SK-N-SH treated with all-trans-retinoic acid at 6 μM for 48 hours (cell line): ENCODE measurements at regions not wholly inside any gene's neighbourhood (a gene's known extent, or its start where the extent isn't known, plus 50 kb on each side); places are given as distances from the start of the nearest gene placed in this dataset.

Source experiments
- ATAC-seq: fragments of 200-7000 bp; cut with Tn5 transposase; 3 replicates; pipeline ENCODE4 v1.9.1; 2020; ENCODE audit warnings: mild to moderate bottlenecking, moderate library complexity
- BACH2 ChIP-seq: fragments of 250-450 bp; sonication (Bioruptor Pico); IDR thresholded peaks from 2 replicates; pipeline ENCODE4 v1.9.0; 2021; ENCODE audit warnings: mild to moderate bottlenecking, borderline replicate concordance
- CSDC2 ChIP-seq: fragments of 250-450 bp; sonication (Bioruptor Pico); IDR thresholded peaks from 2 replicates; pipeline ENCODE4 v1.5.0; 2020; ENCODE audit warnings: mild to moderate bottlenecking, moderate library complexity
- GLIS3 ChIP-seq: fragments of 250-450 bp; sonication (Bioruptor Pico); IDR thresholded peaks from 2 replicates; pipeline ENCODE4 v1.5.0; 2020; ENCODE audit warnings: mild to moderate bottlenecking, moderate library complexity
- ISL1 ChIP-seq: fragments of 250-450 bp; sonication (Bioruptor Pico); IDR thresholded peaks from 2 replicates; pipeline ENCODE4 v2.1.2; 2022; ENCODE audit warnings: mild to moderate bottlenecking, moderate library complexity
- OSR1 ChIP-seq: fragments of 250-450 bp; sonication (Bioruptor Pico); IDR thresholded peaks from 2 replicates; pipeline ENCODE4 v1.8.0; 2022; ENCODE audit warnings: moderate library complexity, mild to moderate bottlenecking, inconsistent platforms
- PATZ1 ChIP-seq: fragments of 250-450 bp; sonication (Bioruptor Pico); IDR thresholded peaks from 2 replicates; pipeline ENCODE4 v1.8.0; 2020; ENCODE audit warnings: mild to moderate bottlenecking, moderate library complexity, borderline replicate concordance
- POU6F1 ChIP-seq: fragments of 250-450 bp; sonication (Bioruptor Pico); IDR thresholded peaks from 2 replicates; pipeline ENCODE4 v1.8.0; 2021; ENCODE audit warnings: low read depth, mild to moderate bottlenecking, moderate library complexity, borderline replicate concordance
- RARB ChIP-seq: fragments of 250-450 bp; sonication (Bioruptor Pico); IDR thresholded peaks from 2 replicates; pipeline ENCODE4 v1.8.0; 2021; ENCODE audit warnings: mild to moderate bottlenecking, moderate library complexity
- SNAI2 ChIP-seq: fragments of 250-450 bp; sonication (Bioruptor Pico); IDR thresholded peaks from 2 replicates; pipeline ENCODE4 v1.5.0; 2020; ENCODE audit warnings: mild to moderate bottlenecking, moderate library complexity
- ZFP3 ChIP-seq: fragments of 250-450 bp; sonication (Bioruptor Pico); IDR thresholded peaks from 2 replicates; pipeline ENCODE4 v1.5.0; 2020; ENCODE audit warnings: mild to moderate bottlenecking, moderate library complexity
- ZNF565 ChIP-seq: fragments of 450-650 bp; formaldehyde crosslinking; conservative IDR thresholded peaks from 2 replicates; pipeline ENCODE4 v1.5.0; 2020; ENCODE audit warnings: low read depth, mild to moderate bottlenecking, moderate library complexity
- ZNF70 ChIP-seq: fragments of 450-650 bp; formaldehyde crosslinking; IDR thresholded peaks from 2 replicates; pipeline ENCODE4 v1.5.0; 2020; ENCODE audit warnings: mild to moderate bottlenecking, moderate library complexity
- TF ChIP-seq, protein P1 (sequence below): fragments of 250-450 bp; sonication (Bioruptor Pico); IDR thresholded peaks from 2 replicates; pipeline ENCODE4 v1.5.0; 2020; ENCODE audit warnings: mild to moderate bottlenecking, moderate library complexity

- TF ChIP-seq RARB (no peak), OSR1 (CRISPR knock-in tag) (no peak)
- ATAC-seq: no peak
These were observed 107.1 kb upstream of the TOP3B start for GRCh38 chr22:22089459-22090308.

- no peak for TF ChIP-seq GLIS3 (CRISPR knock-in tag)
- TF ChIP-seq OSR1 (CRISPR knock-in tag): no peak
- no peak for TF ChIP-seq SNAI2 (CRISPR knock-in tag)
- TF ChIP-seq, protein P1, sequence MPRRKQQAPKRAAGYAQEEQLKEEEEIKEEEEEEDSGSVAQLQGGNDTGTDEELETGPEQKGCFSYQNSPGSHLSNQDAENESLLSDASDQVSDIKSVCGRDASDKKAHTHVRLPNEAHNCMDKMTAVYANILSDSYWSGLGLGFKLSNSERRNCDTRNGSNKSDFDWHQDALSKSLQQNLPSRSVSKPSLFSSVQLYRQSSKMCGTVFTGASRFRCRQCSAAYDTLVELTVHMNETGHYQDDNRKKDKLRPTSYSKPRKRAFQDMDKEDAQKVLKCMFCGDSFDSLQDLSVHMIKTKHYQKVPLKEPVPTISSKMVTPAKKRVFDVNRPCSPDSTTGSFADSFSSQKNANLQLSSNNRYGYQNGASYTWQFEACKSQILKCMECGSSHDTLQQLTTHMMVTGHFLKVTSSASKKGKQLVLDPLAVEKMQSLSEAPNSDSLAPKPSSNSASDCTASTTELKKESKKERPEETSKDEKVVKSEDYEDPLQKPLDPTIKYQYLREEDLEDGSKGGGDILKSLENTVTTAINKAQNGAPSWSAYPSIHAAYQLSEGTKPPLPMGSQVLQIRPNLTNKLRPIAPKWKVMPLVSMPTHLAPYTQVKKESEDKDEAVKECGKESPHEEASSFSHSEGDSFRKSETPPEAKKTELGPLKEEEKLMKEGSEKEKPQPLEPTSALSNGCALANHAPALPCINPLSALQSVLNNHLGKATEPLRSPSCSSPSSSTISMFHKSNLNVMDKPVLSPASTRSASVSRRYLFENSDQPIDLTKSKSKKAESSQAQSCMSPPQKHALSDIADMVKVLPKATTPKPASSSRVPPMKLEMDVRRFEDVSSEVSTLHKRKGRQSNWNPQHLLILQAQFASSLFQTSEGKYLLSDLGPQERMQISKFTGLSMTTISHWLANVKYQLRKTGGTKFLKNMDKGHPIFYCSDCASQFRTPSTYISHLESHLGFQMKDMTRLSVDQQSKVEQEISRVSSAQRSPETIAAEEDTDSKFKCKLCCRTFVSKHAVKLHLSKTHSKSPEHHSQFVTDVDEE (CRISPR knock-in tag): no peak
- TF ChIP-seq ZNF565 (CRISPR knock-in tag): no peak
- no peak for TF ChIP-seq CSDC2 (CRISPR knock-in tag)
- no peak for TF ChIP-seq PATZ1 (CRISPR knock-in tag)
- TF ChIP-seq POU6F1 (CRISPR knock-in tag): no peak
- no peak for ATAC-seq
These were observed 106.3 kb upstream of the TOP3B start for GRCh38 chr22:22088658-22089458.

GRCh38 chr22:22087854-22088657 is 105.5 kb upstream of the TOP3B start:
- no peak for ATAC-seq
- TF ChIP-seq OSR1 (CRISPR knock-in tag): no peak
- no peak for TF ChIP-seq ZFP3 (CRISPR knock-in tag)
- TF ChIP-seq CSDC2 (CRISPR knock-in tag): no peak
- TF ChIP-seq, protein P1 (CRISPR knock-in tag): no peak
- TF ChIP-seq SNAI2 (CRISPR knock-in tag): no peak
- no peak for TF ChIP-seq POU6F1 (CRISPR knock-in tag)
- no peak for TF ChIP-seq ISL1
- TF ChIP-seq ZNF70: no peak
- TF ChIP-seq BACH2 (CRISPR knock-in tag): no peak
- TF ChIP-seq, all 23 proteins: peak for 0
